AG20443 (cell line): ENCODE measurements at regions not wholly inside any gene's neighbourhood (a gene's known extent, or its start where the extent isn't known, plus 50 kb on each side); places are given as distances from the start of the nearest gene placed in this dataset.
A peak's percentile ranks its signal among the peaks of the same experiment; 100 is the strongest.

Source experiments
- DNase-seq: peaks from one replicate; pipeline ENCODE4 v3.0.0; 2012; ENCODE audit warnings: low spot score, mixed read lengths

DNA sequence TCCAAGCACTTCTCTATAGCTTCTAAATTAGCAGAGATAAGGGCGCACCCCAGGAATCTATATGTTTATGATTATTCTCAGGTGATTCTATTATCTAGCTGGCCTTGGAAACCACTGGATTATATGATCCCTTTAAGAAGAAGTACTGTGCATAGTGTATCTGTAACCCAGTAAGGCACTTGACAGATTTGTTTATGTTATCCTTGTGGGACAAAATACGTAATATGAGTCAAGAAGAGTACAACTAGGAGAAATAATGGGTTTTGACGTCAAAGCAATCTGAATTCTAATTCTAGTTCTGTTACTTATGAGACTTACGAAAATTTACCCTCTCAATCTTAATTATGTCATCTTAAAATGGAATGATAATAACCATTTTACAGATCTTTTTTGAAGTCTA, 259.6 kb upstream of the NAV3 start:
- DNase-seq, result no peak

DNA sequence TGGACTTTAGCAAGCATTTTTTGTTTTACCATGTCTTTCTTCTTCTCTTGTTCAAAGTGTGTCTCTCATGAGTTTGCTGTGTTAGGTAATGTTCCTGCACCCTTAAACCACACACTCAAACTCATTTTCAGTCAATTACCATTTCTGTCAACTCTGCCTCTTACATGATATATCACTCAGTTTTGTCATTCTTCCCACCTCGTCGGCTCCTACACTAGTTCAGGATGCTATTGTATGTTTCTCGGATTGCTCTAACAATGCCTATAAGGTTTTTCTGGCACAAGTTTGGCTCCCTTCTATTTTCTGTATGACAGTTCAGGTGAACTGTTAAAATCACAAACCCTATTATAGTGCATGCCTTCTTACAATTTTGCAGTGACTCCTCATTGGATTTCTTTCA, 260.8 kb upstream of the NAV3 start:
- DNase-seq, result no peak

DNA sequence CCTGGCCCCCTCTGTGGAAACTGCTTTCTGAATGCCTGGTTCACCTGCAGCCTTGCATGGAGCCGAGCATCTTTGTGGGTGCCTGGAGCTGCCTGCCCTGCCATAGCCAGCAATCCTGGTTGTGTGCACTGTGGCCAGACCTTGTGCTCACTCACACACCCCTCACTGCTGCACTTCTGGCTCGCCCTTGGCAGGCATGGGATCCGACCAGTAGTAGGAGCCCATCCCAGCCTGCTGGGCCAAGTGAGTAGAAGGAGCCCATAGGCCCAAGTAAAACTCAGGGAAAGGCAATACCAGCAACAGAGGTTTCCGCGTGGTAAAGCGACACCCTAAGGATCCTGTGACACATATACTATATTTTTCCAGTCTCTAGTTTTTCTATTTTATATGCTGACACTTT, 270.0 kb upstream of the NAV3 start:
- no peak for DNase-seq

DNA sequence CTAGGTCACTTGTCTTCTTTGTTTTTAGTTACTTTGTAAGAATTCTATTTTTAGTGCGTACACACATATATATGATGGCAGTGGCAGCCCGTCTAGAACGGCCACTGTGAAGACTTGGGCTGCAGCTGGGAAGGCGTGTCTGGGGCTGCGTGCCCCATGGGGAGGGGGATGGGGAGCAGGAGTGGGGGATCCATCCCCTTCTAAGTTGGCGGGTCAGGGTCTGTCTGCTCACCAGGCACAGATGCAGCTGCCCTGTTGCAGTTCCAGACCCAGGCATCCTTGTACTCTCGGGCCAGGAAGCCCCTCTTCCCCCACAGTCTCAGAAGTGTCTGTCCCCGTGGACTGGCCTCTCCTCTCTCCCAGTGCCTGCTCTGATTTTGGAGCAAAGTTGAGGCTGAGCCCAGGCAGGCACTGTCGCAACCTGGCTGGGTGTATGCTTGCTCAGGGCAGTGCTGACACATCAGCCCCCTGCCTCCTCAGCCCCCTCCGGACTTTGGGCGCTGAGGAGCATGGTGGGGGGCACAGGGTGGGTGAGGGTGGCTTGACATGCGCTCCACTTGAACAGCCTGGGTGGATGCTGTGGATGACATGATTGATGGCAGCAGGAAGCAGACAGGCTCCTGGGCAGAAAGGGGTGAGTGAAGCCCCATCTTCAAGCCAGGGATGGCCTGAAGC, 271.2 kb upstream of the NAV3 start:
- DNase-seq, result no peak

DNA sequence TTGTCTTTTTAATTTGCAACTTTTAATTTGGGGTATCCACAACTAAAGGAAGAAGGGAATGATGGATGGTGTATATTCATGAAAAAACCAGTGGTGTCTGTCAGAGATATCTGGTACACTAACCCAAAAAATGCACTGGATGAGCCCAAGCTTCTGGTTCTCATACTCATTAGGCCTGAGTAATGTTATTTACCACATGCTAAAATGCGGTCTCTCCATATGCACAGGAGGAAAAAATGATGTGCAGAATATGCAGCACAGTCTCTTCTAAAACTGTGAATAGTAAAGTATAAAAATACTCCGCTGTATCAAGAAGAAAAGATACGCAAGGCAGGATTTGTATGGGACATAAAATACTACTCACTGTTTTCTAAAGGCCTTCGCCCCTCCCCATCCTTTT, 275.6 kb upstream of the NAV3 start:
- DNase-seq, result no peak

DNA sequence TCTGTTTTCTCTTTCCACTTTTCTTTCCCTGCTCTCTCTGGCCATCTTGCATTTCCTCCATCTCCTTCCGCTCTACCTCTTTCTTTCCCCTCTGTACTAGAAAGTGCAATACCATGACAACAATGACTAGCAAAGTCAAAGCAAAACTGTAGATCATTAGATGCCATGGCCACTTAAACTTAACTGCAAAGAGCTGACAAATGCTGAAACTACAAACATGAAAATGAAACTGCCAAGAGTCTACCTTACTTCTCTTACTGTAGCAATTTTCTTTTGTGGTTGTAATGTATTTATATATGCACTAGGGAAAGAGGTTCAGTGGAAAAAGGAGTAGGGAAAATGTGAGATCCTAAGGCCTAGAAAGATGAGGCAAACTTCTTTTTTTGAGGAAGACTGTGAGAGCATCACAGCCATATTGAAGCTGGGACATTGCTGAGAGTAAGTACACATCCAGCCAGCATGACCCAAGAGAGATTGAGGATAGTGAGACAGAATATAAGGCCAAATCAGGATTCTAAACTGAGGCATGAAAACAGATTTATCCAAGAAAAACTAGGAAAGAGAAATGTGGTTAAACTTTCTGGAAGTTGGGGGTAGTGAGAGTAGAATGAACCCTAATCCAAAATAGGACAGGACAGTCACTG, 276.6 kb upstream of the NAV3 start:
- DNase-seq, result no peak

DNA sequence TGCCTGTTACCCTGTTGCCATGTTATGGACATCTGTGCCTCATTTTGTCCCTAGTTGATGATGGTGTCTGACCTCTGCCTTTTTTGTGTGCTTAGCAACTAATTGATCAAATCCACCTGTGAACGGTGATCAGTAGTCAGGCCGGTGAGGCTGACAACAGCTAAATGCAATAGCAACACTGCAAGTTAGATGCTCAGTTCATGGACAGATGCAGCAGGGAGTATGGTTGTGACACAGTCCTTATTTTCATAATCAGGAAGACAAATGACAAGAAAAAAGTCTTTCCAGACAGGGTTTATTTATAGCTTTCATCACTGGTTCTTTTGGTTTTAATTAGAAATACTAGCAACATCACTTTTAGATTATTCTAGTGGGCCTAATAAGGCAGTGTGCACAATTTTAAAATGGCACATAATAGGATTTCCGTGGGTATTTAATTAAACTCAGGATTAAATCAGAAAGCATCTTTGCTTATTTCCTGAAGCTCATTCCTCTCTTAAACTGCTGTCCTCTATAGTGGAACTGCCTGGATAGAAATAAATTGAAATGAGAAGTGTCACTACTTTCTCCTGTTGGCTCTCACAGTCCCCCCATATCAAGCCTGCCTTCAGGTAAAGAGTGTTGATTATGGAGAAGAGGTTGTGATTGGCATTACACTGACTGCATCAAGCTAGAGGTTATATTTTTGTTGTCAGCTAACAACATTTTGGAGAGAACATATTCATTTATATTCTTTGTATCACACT, 281.1 kb upstream of the NAV3 start:
- DNase-seq, result no peak

DNA sequence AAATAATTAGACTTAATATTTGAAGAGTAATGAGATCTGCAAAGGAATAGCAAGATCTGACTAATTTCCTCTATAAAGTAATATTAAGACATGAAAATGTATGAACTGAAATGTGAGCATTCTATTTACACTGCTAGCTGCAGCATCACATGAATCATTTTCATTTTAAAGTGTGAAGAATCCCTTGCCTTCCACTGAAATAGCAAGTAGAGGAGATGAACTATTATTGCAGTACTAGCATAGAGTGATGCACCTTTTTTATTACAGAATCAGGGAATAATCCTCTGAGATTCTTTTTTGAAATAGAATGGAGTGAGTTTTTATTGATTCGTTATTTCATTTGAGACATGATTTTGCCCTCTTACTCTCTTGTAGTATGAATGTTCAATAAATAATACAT, 281.9 kb upstream of the NAV3 start:
- DNase-seq, result no peak

DNA sequence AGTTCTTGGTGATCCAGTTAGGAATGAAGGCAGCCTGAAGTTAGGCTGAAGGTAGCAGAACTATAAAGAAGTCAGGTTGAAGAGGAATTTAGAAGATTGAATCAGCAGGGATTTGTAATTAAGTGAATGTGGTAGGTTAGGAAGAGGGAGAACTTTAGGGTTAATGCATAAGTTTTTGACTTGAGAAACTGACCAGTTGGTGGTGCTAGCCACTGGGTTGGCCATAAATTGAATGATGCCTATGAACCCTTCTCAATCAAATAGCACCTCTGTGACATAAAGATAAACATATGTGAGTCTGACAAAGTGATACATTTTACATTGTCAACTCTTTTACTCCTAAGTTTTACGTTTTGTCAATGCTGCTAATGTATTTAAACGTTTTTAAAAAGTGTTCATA, 290.6 kb upstream of the NAV3 start:
- DNase-seq, result no peak

DNA sequence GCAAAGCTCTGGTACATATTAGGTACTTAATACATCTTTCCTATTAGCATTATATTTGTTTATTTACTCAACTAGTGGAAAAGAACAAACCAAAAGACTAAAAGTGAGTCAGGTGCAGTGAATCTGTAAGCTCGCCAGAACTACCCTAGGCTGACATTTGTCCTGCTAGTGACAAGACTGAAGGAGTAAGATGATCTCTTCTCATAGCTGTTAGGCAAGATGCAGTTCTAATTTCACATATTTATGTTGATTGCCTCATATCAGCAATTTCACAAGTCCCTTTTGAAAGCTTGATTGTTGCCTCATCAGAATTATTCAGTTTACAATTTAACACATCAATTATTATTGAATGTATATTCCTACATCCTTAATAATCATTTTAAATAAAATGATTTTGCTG, 293.0 kb upstream of the NAV3 start:
- DNase-seq, result no peak

DNA sequence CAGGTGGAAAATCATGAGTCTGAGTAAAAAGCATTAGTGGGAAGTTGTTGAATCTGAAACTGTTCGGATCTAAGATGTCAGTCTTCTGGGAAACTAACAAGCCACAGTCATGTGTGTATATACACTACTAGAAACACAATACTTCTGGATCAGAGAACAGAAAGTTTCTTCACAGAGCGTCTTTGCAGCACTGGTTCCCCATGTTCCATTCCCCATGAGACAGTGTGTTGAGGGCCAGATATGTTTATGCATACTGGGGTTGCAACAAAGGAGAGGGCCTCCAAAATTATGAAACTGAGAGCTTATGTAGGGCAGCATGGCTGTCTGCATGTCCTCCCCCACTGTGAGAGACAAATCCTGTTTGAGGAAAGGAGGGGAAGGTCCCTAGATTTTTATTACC, 295.0 kb upstream of the NAV3 start:
- DNase-seq, result no peak

DNA sequence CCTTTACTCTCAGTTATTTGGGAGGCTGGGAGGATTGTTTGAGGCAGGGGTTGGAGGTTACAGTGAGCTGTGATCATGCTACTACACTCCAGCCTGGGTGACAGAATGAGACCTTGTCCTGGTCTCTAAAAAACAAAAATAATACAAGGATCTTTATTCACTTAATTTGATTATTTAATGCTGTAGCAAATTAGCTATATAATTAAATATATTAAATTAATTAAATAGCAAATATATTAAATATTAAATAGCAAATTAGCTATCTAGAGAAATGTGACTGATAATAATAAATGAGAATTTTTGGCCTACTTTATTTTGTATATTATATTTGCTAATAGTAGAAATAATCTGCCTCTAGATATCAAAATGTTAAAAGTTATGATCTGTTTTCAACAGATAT, 298.8 kb upstream of the NAV3 start:
- no peak for DNase-seq

DNA sequence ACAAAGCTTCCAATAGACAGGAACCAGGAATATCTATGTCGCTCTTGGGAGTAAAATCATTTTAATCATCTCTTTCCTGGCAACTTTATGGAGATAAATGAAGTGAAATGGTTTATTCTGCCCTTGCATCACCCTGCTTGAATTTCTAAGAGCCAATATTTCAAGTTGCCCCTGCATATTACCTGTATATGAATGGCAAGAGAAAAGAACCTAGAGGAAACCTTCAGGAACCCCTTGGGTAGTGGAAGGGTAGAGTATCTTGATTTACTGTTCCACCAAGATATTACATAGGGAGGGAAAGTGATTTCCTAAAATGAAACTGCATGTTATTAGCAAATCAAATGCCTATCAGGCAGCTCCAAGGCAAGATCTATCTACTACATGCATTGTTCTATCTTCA, 308.4 kb upstream of the NAV3 start:
- DNase-seq, result no peak

DNA sequence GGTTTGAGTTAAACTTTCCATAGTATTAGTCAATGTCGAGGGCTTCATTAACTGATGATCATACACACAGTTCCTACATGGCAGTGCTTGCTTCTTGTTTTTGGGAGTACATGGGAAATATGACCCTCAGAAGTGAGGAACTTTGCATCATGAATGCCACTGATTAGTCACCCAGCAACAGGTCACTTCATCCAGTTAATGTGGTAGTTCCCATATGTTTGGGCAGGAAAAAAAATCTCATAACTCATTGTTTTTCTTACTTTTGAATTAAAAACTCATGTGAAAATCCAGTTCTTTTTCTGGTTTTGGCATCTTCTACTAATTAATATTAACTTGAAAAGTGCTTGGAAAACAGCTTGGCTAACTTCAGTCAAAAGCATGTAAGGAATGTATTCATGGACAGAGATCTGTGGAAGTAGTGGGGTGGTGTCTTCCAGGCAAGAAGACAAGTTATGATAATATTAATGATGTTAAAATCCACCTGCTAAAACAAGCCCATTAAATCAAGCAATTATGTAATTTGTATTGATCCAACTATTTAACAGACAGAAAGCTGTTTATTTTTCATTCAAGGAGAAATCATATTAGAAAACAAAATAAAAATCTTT, 309.1 kb upstream of the NAV3 start:
- DNase-seq, result peak; percentile 53

DNA sequence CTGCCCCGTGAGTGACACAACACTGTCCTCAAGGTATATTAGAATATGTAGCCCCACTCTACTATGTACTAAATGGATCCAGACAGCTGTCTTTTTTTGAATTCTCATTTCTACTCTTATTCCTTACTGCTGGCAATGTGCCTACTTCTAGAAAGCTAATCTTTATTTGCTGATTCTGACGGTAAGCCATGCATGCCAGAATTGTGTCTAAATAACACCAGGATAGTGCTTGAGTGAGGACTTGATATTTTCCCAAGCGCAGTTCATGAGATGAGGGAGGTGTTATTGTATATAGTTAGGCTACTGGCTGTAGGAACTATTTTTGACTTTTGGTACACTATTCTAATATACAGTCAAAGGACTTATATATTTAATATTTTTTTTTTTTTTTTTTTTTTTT, 316.2 kb upstream of the NAV3 start:
- DNase-seq, result no peak

DNA sequence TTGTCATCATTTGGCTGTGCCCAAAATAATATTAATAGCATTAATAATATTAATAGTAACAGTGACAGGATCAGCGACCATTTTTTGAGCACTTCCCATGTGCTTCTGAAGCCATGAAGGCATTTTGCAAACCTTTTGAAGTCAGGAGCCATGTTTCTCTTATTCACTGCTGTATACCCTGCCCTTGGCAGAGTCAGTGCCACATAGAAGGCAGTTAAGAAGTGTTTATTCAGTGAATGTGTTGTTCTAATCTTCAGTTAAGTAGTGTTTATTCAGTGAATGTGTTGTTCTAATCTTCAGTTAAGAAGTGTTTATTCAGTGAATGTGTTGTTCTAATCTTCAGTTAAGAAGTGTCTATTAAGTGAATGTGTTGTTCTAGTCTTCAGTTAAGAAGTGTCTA, 319.7 kb upstream of the NAV3 start:
- DNase-seq, result no peak

DNA sequence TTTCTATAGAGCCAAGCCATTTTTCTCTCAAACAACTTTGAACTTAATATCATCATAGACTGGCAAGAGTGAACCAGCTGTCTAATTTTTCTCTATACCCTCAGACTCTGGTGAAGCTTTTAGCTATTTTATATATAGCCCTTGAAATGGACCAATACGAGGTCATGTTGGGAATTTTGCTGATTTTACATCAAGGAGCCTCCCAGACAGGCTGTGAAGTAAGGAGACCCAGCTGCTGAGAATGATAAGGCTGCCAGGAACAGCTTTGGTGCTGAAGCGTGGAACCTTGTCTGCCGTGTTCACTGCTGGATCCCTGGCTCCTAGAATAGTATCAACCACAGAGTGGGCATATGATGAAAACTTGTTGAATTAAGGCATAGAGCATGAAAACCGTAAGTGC, 326.2 kb upstream of the NAV3 start:
- DNase-seq, result no peak

DNA sequence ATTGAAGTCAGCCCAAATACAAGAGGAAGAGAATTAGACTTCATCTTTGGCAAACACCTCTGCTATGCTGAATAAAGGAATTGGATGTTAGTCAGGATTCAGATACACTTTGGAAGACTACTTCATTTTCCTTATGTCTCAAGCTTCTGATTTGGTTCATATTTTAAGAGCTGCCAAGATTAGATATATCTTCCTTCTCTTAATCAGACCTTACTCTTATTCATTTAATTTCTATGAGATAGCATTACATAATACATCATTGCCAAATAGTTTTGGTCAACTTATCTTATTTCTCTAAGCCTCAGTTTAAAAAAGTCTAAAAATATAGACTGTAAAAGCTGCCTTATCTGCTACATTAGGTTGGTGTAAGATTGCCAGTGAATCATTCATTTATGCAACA, 330.6 kb upstream of the NAV3 start:
- no peak for DNase-seq

DNA sequence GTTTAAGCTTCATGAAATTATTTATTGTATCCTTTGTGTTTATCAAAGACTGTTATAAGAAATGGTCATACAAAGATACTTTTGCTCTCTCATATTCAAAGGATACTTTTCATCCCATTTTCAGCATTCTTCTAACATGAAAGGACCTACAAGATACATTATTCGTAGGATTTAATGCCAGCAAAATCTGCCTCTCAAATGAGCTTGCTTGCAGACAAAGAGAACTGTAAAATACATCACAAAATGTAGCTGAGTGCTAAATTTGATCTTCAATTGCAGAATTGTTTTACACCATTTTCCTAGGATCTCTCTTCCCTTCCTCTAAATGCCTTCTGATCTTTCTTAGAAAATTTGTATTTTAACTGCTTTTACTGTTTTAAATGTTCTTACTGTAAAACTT, 333.0 kb upstream of the NAV3 start:
- no peak for DNase-seq

DNA sequence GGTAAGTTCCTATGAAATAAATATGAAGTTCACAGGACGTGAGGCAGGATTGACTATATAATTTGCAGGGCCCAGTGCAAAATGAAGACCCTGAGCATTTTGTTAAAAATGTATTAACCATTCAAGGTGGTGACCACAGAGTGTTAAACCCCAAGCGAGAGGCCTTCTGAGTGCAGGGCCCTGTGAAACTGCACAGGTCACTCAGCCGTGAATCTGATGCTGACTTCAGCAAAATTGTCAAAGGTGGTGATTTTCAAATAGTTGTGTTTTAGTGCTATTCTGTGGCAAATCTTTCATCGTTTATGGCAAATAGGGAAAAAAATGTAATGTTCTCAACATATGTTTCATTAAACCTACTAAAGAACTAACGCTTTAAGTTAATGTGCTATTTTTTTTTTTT, 334.0 kb upstream of the NAV3 start:
- DNase-seq, result no peak

DNA sequence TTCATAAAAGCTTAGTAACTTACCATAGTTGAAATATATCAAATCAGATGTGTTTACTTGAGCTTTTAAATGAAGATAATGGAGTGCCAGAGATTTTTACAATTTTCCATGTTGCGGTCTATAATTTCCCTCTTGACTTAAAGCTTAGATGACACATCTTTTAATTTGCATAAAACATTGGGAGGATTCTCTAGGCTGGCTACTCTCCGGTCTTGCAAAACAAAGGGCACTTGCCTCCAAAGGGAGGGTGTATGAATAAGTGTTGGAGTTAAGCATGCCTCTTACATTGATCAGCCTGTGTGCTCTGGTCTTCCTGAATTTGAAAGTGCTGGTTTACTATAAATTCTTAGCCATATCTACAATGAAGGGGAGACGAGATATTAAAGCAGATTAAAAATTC, 336.4 kb upstream of the NAV3 start:
- no peak for DNase-seq

DNA sequence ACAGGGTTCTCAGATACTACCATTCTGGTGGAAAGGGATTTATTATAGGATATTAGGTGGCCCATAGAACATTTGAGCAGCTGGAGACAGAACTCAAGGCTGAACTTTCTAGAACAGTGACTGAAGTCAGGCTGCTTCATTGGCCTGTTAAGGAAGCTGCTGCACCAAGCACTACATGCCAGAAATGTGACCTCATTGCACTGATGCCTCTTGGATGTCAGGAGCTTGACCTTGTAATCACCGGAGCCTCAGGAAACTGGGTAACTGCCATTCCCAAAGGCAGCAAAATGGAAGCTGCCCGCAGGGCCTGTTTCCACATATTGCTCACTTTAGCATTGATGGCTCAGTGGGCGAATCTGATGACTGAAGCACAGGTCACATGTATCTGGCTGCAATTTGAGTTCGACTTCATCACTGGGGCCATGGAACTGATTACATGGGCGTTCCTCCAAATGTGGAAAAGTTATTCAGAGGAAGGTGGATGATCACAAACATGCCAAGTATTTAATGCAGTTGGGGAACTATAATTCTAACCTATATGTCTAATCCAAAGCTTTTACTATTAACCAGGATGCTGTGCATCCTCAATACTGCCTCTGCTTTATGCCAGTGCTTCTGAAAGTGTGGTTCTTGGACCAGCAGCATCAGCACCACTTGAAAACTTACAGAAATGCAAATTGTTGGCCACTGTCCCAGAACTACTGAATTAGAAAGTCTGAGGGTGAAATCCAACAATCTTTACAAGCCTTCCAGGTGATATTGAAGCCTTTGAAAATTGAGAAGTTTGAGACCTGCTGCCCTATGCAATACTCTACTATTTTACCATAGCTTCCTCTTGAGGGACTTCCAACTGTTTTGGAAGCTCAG, 337.2 kb upstream of the NAV3 start:
- DNase-seq, result peak; percentile 28
